ENCODE measurements at regions not wholly inside any gene's neighbourhood (a gene's known extent, or its start where the extent isn't known, plus 50 kb on each side); places are given as distances from the start of the nearest gene placed in this dataset.

DNA sequence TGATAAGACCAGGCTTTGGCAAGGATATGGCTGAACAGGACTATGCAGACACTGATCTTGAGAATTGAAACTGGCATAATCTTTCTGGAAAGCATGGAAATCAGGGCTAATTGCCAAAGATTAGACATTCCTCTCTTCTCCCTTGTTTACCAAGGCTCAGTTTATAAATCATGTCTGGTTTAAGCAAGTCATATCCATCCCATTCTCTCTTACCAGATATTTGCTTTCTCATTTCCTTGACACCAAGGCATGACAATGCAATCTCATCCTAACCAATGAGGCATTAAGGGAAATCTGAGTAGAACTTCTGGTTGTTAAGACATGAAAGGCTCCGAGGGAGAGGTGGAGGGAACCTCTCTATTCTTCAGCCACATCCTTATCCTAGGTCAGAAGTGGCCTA is 110.3 kb upstream of the CEP85L start:
- H3K4me3 Mint-ChIP-seq: no peak overlapping the region
- no peaks in the 10 kb centered on the region for H3K9me3 Mint-ChIP-seq
- H3K36me3 Mint-ChIP-seq: no peaks in the 10 kb centered on the region
- DNase-seq: no peak
- H3K27me3 Mint-ChIP-seq: no peaks in the 10 kb centered on the region
- ATAC-seq (replicated peaks): no peak
- peaks cover 6 to 9% of the 10 kb centered on the region in 2 donors for H3K4me1 Mint-ChIP-seq
- no peak overlapping the region for H3K27ac Mint-ChIP-seq

DNA sequence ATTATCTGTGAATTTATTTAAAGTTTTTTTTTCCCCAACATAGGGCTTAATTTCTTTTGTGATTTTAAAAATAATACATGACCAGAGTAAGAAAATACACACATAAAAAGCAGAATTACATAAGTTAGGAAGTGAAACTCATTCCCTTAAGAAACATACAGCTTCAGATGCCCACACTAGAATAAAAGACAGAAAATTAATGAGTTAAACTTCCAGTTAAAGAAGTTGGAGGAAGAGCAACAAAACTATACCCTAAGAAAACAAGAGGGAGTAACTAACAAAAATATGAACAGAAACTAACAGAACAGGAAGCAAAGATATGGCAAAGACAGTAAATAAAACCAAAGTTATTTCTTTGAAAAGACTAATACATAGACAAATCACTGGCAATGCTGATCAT is 107.6 kb upstream of the CEP85L start:
- no peak overlapping the region for H3K4me3 Mint-ChIP-seq
- no peaks in the 10 kb centered on the region for H3K36me3 Mint-ChIP-seq
- ATAC-seq (replicated peaks) (no peak), DNase-seq (no peak)
- H3K9me3 Mint-ChIP-seq: no peaks in the 10 kb centered on the region
- peaks cover 6 to 12% of the 10 kb centered on the region in 2 donors for H3K4me1 Mint-ChIP-seq
- H3K27me3 Mint-ChIP-seq: no peaks in the 10 kb centered on the region
- no peak overlapping the region for H3K27ac Mint-ChIP-seq

DNA sequence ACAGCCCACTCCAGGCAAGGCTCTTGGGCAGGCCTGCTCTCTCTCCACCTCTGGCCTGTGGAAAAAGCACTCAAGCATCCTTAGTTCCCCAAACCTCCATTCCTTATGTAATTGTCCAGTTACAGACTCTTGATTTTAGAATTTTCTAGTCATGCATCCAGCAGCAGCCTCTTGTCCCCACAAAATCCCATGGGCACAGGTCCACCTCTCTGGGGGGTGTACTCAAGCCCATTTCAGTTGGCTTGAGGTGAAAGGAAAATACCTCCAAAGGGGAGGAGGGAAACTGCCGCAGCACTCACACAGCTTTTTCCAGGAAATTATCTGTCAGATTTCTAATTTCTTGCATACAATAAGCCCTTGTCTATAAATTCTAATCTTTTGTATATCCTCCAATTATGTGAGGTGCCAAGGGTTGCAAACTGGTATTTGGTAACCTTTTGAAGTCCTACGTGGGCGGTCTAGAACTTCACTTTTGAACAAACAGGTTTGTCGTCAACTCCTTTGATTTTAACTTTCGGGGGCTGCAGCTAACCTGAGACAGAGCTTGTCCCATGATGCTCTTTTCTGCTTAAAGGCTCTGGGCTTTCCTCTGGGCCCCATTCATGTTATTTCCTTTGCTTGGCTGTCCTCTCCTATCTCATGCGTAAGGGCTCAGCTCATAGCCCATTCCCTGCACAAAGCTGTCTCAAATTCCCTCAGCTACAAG is 104.7 kb upstream of the CEP85L start:
- Mint-ChIP-seq H3K9me3 (peaks cover 0 to 4% of the 10 kb centered on the region in 2 donors), H3K27me3 (no peaks in the 10 kb centered on the region), H3K4me3 (no peak overlapping the region), H3K4me1 (peaks cover 6 to 12% of the 10 kb centered on the region in 2 donors), H3K36me3 (no peaks in the 10 kb centered on the region), H3K27ac (no peak overlapping the region)
- no peak for DNase-seq
- no peak for ATAC-seq (replicated peaks)

GRCh38 chr6:118752803-118753202 is 101.4 kb upstream of the CEP85L start:
- Mint-ChIP-seq H3K4me3 (no peak overlapping the region), H3K9me3 (peaks cover 0 to 4% of the 10 kb centered on the region in 2 donors), H3K36me3 (no peaks in the 10 kb centered on the region), H3K27ac (no peak overlapping the region), H3K27me3 (no peaks in the 10 kb centered on the region), H3K4me1 (peaks cover 8 to 11% of the 10 kb centered on the region in 2 donors)
- no peak for DNase-seq
- ATAC-seq (replicated peaks): no peak

DNA sequence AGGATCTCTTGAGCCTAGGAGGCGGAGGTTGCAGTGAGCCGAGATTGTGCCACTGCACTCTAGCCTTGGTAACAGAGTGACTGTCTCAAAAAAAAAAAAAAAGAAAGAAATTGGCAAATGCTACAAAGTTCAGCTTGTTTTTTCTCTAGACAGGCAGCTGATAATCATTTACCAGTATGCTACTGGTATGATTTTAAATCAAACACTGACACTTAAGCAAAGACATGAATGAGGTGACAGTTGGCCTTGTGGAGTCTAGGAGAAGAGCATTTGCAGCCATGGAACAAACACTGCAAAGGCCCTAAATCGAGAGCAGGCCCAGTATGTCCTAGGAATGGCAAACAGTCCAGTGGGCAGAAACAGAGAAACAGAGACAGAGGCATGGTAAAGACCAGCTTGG is 99.7 kb upstream of the CEP85L start:
- ATAC-seq (replicated peaks): no peak
- Mint-ChIP-seq H3K27ac (no peak overlapping the region), H3K36me3 (no peaks in the 10 kb centered on the region), H3K4me1 (peaks cover 17 to 21% of the 10 kb centered on the region in 2 donors), H3K9me3 (peaks cover 0 to 4% of the 10 kb centered on the region in 2 donors), H3K4me3 (no peak overlapping the region), H3K27me3 (no peaks in the 10 kb centered on the region)
- no peak for DNase-seq

- Mint-ChIP-seq H3K9me3 (peaks cover 0 to 4% of the 10 kb centered on the region in 2 donors), H3K36me3 (no peaks in the 10 kb centered on the region), H3K27me3 (no peaks in the 10 kb centered on the region), H3K4me1 (peaks cover 21 to 31% of the 10 kb centered on the region in 2 donors), H3K27ac (no peak overlapping the region), H3K4me3 (no peak overlapping the region)
- no peak for DNase-seq
- ATAC-seq (replicated peaks): peak in 1 of 2 donors; percentile 34
These were observed 98.8 kb upstream of the CEP85L start for GRCh38 chr6:118750143-118750542.

GRCh38 chr6:118748311-118749062 is 97.1 kb upstream of the CEP85L start:
- H3K27ac Mint-ChIP-seq: no peak overlapping the region
- DNase-seq: no peak

GRCh38 chr6:118746825-118747174 is 95.4 kb upstream of the CEP85L start:
- no peak overlapping the region for H3K4me3 Mint-ChIP-seq
- H3K27me3 Mint-ChIP-seq: no peaks in the 10 kb centered on the region
- peaks cover 25 to 34% of the 10 kb centered on the region in 2 donors for H3K4me1 Mint-ChIP-seq
- H3K9me3 Mint-ChIP-seq: peaks cover 0 to 3% of the 10 kb centered on the region in 2 donors
- H3K36me3 Mint-ChIP-seq: no peaks in the 10 kb centered on the region
- no peak overlapping the region for H3K27ac Mint-ChIP-seq
- ATAC-seq (replicated peaks) (no peak), DNase-seq (no peak)

More at GRCh38 chr6:118748311-118749062, 97.1 kb upstream of the CEP85L start:
- Mint-ChIP-seq H3K27me3 (no peaks in the 10 kb centered on the region), H3K36me3 (no peaks in the 10 kb centered on the region), H3K4me3 (no peak overlapping the region), H3K4me1 (peaks cover 25 to 34% of the 10 kb centered on the region in 2 donors), H3K9me3 (peaks cover 0 to 4% of the 10 kb centered on the region in 2 donors)
- ATAC-seq (replicated peaks): no peak

GRCh38 chr6:118746145-118746824 is 94.9 kb upstream of the CEP85L start:
- DNase-seq (no peak), ATAC-seq (replicated peaks) (peak; percentile 63 to 65)
- H3K4me1 Mint-ChIP-seq: peaks cover 25 to 34% of the 10 kb centered on the region in 2 donors
- no peaks in the 10 kb centered on the region for H3K27me3 Mint-ChIP-seq
- H3K36me3 Mint-ChIP-seq: no peaks in the 10 kb centered on the region
- no peak overlapping the region for H3K27ac Mint-ChIP-seq
- peaks cover 0 to 2% of the 10 kb centered on the region in 2 donors for H3K9me3 Mint-ChIP-seq
- H3K4me3 Mint-ChIP-seq: no peak overlapping the region

DNA sequence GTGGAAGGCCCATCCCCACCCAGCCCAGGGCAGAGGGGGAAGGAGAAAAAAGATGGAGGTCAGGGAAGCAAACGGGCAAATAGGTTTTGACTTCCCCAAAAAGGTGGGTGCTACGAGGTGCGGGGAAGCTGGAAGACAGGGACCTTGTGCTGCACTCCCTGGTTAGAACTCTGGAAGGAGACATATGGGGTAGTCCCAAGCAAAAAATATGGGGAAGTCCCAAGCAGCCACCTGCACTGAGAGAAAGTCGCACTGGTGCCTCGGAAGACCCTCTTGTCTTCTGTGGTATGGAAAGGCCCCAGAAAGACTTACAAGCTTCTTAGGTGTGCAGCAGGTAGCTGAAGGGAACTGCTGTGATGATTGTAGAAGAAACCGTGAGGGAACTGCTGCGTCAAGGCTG is 93.8 kb upstream of the CEP85L start:
- H3K4me1 Mint-ChIP-seq: peaks cover 25 to 34% of the 10 kb centered on the region in 2 donors
- H3K4me3 Mint-ChIP-seq: no peak overlapping the region
- ATAC-seq (replicated peaks): no peak
- no peak overlapping the region for H3K27ac Mint-ChIP-seq
- no peaks in the 10 kb centered on the region for H3K9me3 Mint-ChIP-seq
- no peak for DNase-seq
- H3K27me3 Mint-ChIP-seq: no peaks in the 10 kb centered on the region
- H3K36me3 Mint-ChIP-seq: no peaks in the 10 kb centered on the region

DNA sequence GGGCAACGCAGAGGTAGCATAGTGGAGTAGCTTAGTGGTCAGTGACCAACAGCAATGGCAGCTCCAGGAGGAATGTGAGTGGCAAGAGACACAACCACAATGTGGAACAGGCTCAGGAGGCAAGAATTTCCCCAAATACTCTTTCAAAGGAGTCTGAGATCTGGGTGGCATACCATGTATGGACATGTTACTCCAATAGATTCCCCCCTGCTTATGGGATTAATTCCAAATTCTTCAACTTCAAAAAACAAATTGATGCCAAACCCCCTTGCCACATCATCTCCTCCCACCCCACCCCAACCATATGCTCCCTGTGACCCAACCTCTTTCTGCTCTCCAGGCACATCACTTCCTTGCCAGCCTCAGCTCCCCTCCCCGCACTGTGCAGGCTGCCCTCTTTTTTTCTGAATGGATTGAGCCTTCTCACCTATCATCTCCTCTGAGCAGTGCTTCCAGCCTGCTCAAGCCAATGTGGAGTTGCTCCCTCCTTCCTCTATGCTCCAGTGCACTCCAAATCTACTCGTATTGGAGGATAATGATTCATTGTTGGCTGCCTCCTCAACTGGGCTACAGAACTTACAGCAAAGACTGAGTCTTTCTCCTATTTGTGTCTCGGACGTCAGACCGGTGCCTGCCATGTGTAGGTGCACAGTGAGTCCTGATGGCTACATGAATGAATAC is 93.0 kb upstream of the CEP85L start:
- H3K36me3 Mint-ChIP-seq: no peaks in the 10 kb centered on the region
- no peak for DNase-seq
- H3K9me3 Mint-ChIP-seq: no peaks in the 10 kb centered on the region
- no peak overlapping the region for H3K27ac Mint-ChIP-seq
- H3K4me3 Mint-ChIP-seq: no peak overlapping the region
- H3K27me3 Mint-ChIP-seq: no peaks in the 10 kb centered on the region
- H3K4me1 Mint-ChIP-seq: peaks cover 25 to 34% of the 10 kb centered on the region in 2 donors
- no peak for ATAC-seq (replicated peaks)

GRCh38 chr6:118743746-118744145 is 92.4 kb upstream of the CEP85L start:
- no peak overlapping the region for H3K4me3 Mint-ChIP-seq
- H3K4me1 Mint-ChIP-seq: peaks cover 25 to 34% of the 10 kb centered on the region in 2 donors
- H3K27me3 Mint-ChIP-seq: no peaks in the 10 kb centered on the region
- H3K27ac Mint-ChIP-seq: no peak overlapping the region
- DNase-seq (no peak), ATAC-seq (replicated peaks) (no peak)
- H3K36me3 Mint-ChIP-seq: no peaks in the 10 kb centered on the region
- no peaks in the 10 kb centered on the region for H3K9me3 Mint-ChIP-seq

DNA sequence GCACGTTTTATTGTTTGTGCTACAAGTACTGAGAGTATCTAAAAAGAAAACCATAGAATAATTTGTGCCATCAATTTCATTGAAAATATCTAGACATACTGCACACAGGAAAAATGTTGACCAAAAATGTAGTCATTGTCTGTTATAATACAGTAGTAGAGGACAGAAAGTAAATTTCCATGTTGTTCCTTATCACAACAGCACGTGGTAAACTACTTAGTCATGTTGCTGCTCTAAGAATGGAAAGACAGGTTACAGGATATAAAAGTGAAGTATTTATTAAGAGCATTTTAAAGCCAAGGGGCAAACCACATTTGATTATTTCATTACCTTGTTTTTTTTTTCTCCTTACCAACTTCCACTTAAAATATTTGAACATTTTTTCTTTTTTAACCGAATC is 89.0 kb upstream of the CEP85L start:
- Mint-ChIP-seq H3K9me3 (no peaks in the 10 kb centered on the region), H3K27ac (no peak overlapping the region), H3K36me3 (no peaks in the 10 kb centered on the region), H3K27me3 (peaks cover 0 to 4% of the 10 kb centered on the region in 2 donors), H3K4me1 (peaks cover 7 to 10% of the 10 kb centered on the region in 2 donors), H3K4me3 (no peak overlapping the region)
- ATAC-seq (replicated peaks) (no peak), DNase-seq (no peak)

DNA sequence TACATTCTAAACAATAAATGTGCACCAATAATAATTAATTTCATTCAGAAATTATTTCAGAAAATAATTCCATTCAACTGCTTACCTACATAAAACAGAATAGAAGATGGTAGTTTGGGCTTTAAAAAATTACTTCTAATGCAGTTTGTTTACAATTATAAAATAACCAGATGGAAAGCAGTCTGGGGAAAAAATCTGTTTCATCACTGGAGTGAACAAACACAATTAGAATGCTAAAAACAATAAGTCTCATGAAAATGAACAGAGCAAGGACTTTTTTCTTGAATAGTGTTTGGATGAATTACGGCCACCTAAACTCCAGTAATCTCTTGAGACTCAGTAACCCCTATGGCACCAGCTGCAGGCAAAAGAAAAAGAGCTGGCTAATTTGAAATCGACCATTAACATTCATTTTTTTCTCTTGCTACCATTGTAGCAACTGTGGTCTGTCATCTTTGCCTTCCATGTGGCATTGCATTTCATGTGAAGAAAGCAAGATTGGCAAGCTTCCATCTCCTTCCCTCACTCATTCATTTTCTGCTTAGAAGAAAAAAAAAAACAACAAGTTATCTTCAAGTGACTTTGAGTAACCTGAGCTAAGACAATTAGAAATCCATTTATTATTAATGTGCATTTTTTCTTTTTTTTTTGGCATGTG is 88.4 kb upstream of the CEP85L start:
- Mint-ChIP-seq H3K36me3 (no peaks in the 10 kb centered on the region), H3K4me3 (no peak overlapping the region), H3K27me3 (peaks cover 0 to 4% of the 10 kb centered on the region in 2 donors), H3K4me1 (peaks cover 7 to 9% of the 10 kb centered on the region in 2 donors), H3K27ac (no peak overlapping the region), H3K9me3 (no peaks in the 10 kb centered on the region)
- ATAC-seq (replicated peaks) (no peak), DNase-seq (no peak)
